K562 (cell line): ENCODE measurements at regions not wholly inside any gene's neighbourhood (a gene's known extent, or its start where the extent isn't known, plus 50 kb on each side); places are given as distances from the start of the nearest gene placed in this dataset.

Source experiments
- ATAC-seq: fragments of 200-7000 bp; cut with Tn5 transposase; 3 replicates; pipeline ENCODE4 v1.9.1; 2020; ENCODE audit warnings: moderate library complexity
- BruUV-seq: library from RNA; stranded (reverse); fragments of 400-500 nt; replicated peaks from 2 replicates; lab custom pipeline; 2021; lab: Mats Ljungman, UMichigan
- CTCF ChIA-PET: fragments of 300-600 bp; formaldehyde crosslinking; extraction: SDS; loops from one replicate; lab custom pipeline; 2021; ENCODE audit warnings: low intra/inter-chr PET ratio; lab: Yijun Ruan, JAX
- POLR2A ChIA-PET: fragments of 300-600, 350-650 bp; sonication (Branson Sonifier 250); formaldehyde crosslinking; extraction: SDS; loops from one replicate; lab custom pipeline; 2021; ENCODE audit warnings: antibody characterized with exemption, inconsistent platforms; lab: Yijun Ruan, JAX
- DNase-seq, 4 experiments: peaks; one replicate each; pipeline versions ENCODE4 v3.0.0 to v3.0.0-alpha.2; 2011 to 2018; ENCODE audit warnings: low spot score in 3 of 4, mixed read lengths in 3 of 4; ENCODE audit errors: extremely low read depth in 1 of 4
- FAIRE-seq: peaks from 2 replicates; lab custom pipeline; 2011; peaks lifted over from hg19 to GRCh38; lab: Jason Lieb, UNC
- H2AFZ ChIP-seq: 2 replicates; pipeline ENCODE4 v1.6.0; 2011; ENCODE audit warnings: low read depth, low read length, control low read depth, inconsistent platforms
- H3K27ac ChIP-seq: fragments of 200-600 bp; 3 replicates; pipeline ENCODE4 v1.8.0; 2011; ENCODE audit warnings: low read depth, mild to moderate bottlenecking, control low read depth, inconsistent platforms, low read length, moderate library complexity, mixed read lengths; ENCODE audit errors: extremely low read depth
- H3K27me3 ChIP-seq, 2 experiments: fragments of 300-600 bp in 1 of 2; 2 replicates in 1 of 2; 3 replicates in 1 of 2; pipeline versions ENCODE4 v1.6.0 to v1.8.0; 2011; ENCODE audit warnings: inconsistent platforms in 2 of 2, low read length in 2 of 2, mild to moderate bottlenecking in 1 of 2, mixed read lengths in 1 of 2, moderate library complexity in 1 of 2; ENCODE audit not compliant: control insufficient read depth in 2 of 2, insufficient read depth in 2 of 2
- H3K36me3 ChIP-seq: fragments of 300-600 bp; 3 replicates; pipeline ENCODE4 v1.8.0; 2011; ENCODE audit warnings: mild to moderate bottlenecking, low read length, inconsistent platforms; ENCODE audit not compliant: control insufficient read depth, insufficient read depth
- H3K4me1 ChIP-seq, 2 experiments: fragments of 200-600 bp in 1 of 2; replicated peaks in 1 of 2; 2 replicates in 1 of 2; 3 replicates in 1 of 2; pipeline versions ENCODE4 v1.5.1 to v1.8.0; 2011; ENCODE audit warnings: inconsistent platforms in 2 of 2, low read length in 2 of 2, mild to moderate bottlenecking in 1 of 2, mixed read lengths in 1 of 2, moderate library complexity in 1 of 2; ENCODE audit not compliant: control insufficient read depth in 2 of 2, insufficient read depth in 2 of 2
- H3K4me2 ChIP-seq: 2 replicates; pipeline ENCODE4 v1.6.1; 2011; ENCODE audit warnings: low read length, control low read depth, inconsistent platforms, mixed read lengths; ENCODE audit not compliant: insufficient read depth
- H3K4me3 ChIP-seq: fragments of 200-600 bp; sonication (generic), shearing (Covaris generic); 2 replicates; pipeline ENCODE4 v1.5.1; 2016; ENCODE audit warnings: control low read depth, inconsistent platforms
- H3K79me2 ChIP-seq: fragments of 200-600 bp; 3 replicates; pipeline ENCODE4 v1.8.0; 2011; ENCODE audit warnings: low read length, inconsistent platforms; ENCODE audit not compliant: control insufficient read depth, insufficient read depth
- H3K9ac ChIP-seq, 2 experiments: 2 replicates each; pipeline versions ENCODE4 v1.6.0 to v1.6.1; 2011; ENCODE audit warnings: low read depth in 2 of 2, low read length in 2 of 2, control low read depth in 1 of 2, inconsistent platforms in 1 of 2, mild to moderate bottlenecking in 1 of 2, mixed read lengths in 1 of 2; ENCODE audit not compliant: insufficient read depth in 1 of 2
- H3K9me1 ChIP-seq: one replicate; pipeline ENCODE4 v1.6.0; 2011; ENCODE audit warnings: inconsistent platforms, mild to moderate bottlenecking, low read length, moderate library complexity; ENCODE audit not compliant: control insufficient read depth, insufficient read depth
- H3K9me3 ChIP-seq: replicated peaks from 2 replicates; pipeline ENCODE4 v1.5.1; 2011; ENCODE audit warnings: low read depth, low read length, inconsistent platforms; ENCODE audit not compliant: control insufficient read depth, insufficient read depth
- H4K20me1 ChIP-seq: replicated peaks from 2 replicates; pipeline ENCODE4 v1.6.1; 2011; ENCODE audit warnings: low read length, inconsistent platforms, mixed read lengths; ENCODE audit not compliant: control insufficient read depth, insufficient read depth
- CBFB ChIP-seq: sonication (generic); formaldehyde crosslinking; IDR thresholded peaks from 2 replicates; pipeline ENCODE4 v1.4.0; 2020; ENCODE audit warnings: mild to moderate bottlenecking, missing genetic modification reagents
- CHD4 ChIP-seq: fragments of 200-600 bp; sonication (generic); IDR thresholded peaks from 3 replicates; pipeline ENCODE4 v1.6.1; 2012; ENCODE audit warnings: low read depth, mild to moderate bottlenecking, mixed read lengths, low read length, inconsistent platforms; ENCODE audit not compliant: insufficient read depth, insufficient replicate concordance, poor library complexity, severe bottlenecking
- HDAC2 ChIP-seq: fragments of 450-650 bp; IDR thresholded peaks from 2 replicates; pipeline ENCODE4 v1.6.1; 2016; ENCODE audit warnings: mild to moderate bottlenecking
- MTA1 ChIP-seq: fragments of 450-650 bp; IDR thresholded peaks from 2 replicates; pipeline ENCODE4 v1.6.1; 2017; ENCODE audit warnings: borderline replicate concordance
- NRF1 ChIP-seq, 2 experiments: fragments of 450-650 bp; IDR thresholded peaks in 1 of 2; conservative IDR thresholded peaks in 1 of 2; 2 replicates each; pipeline ENCODE4 v1.6.1; 2014; ENCODE audit warnings: mild to moderate bottlenecking in 2 of 2
- OTX1 ChIP-seq: fragments of 450-650 bp; formaldehyde crosslinking; IDR thresholded peaks from 2 replicates; pipeline ENCODE4 v1.4.0; 2022; ENCODE audit warnings: mild to moderate bottlenecking
- TFE3 ChIP-seq: fragments of 450-650 bp; formaldehyde crosslinking; IDR thresholded peaks from 2 replicates; pipeline ENCODE4 v1.4.0; 2020; ENCODE audit warnings: mild to moderate bottlenecking, mixed read lengths
- U2AF1 ChIP-seq: fragments of 200-400 bp; formaldehyde crosslinking; optimal IDR thresholded peaks from 2 replicates; pipeline ENCODE3; 2017; ENCODE audit warnings: mild to moderate bottlenecking, low read depth, low read length, moderate library complexity
- ZEB2 ChIP-seq: fragments of 450-650 bp; IDR thresholded peaks from 2 replicates; pipeline ENCODE4 v1.6.1; 2016
- ZNF134 ChIP-seq: fragments of 250-450 bp; sonication (Bioruptor Pico); conservative IDR thresholded peaks from 2 replicates; pipeline ENCODE4 v1.4.0; 2020
- ZNF347 ChIP-seq: fragments of 450-650 bp; formaldehyde crosslinking; IDR thresholded peaks from 2 replicates; pipeline ENCODE4 v1.4.0; 2020; ENCODE audit warnings: low read depth, mild to moderate bottlenecking, moderate library complexity
- WGBS: fragments of 100-300 bp; shearing (Covaris generic); methylation state at CpG from one replicate; pipeline ENCODE4 v1.1.6; 2016; ENCODE audit warnings: low coverage, mixed read lengths; ENCODE audit not compliant: insufficient coverage; ENCODE audit errors: missing lambda C conversion rate; 5-methylcytosine and 5-hydroxymethylcytosine counted together
- in situ Hi-C: fragments of 300-500 bp; cut with MboI; formaldehyde crosslinking; loops from 4 replicates; pipeline ENCODE4 v1.15.0; 2018; ENCODE audit warnings: inconsistent platforms, mixed read lengths
- intact Hi-C: fragments of 100-400 bp; cut with micrococcal nuclease; formaldehyde crosslinking; loops from 2 replicates; pipeline ENCODE4 v1.14.2; 2022
- TF ChIP-seq, protein P1 (sequence below): IDR thresholded peaks from 2 replicates; pipeline ENCODE4 v1.6.1; 2011; ENCODE audit not compliant: insufficient read length; ENCODE audit errors: extremely low read depth

- CTCF ChIA-PET = no interaction called here
These were observed 281.0 kb downstream of the ALG10 start for GRCh38 chr12:34303091-34303870.

More at GRCh38 chr12:34303091-34303870, 281.0 kb downstream of the ALG10 start:
- intact Hi-C loops (no loop called here), in situ Hi-C loops (no loop called here)
- no peak for ATAC-seq
- no peaks in the 10 kb centered on the region for H3K9me3 ChIP-seq
- no peaks in the 10 kb centered on the region for H3K79me2 ChIP-seq
- no TSS peak for BruUV-seq
- no peak overlapping the region for H3K4me2 ChIP-seq
- DNase-seq = no peak
- H3K27me3 ChIP-seq = peaks cover 9 to 72% of the 10 kb centered on the region in 2 experiments; a peak in 4 of 5 replicates
- H3K27ac ChIP-seq = no peak overlapping the region
- H2AFZ ChIP-seq = no peak overlapping the region
- no peaks in the 10 kb centered on the region for H4K20me1 ChIP-seq
- WGBS = under 1% methylated on average over 23 of the region's 24 CpGs
- H3K4me3 ChIP-seq = no peak overlapping the region
- H3K36me3 ChIP-seq = no peaks in the 10 kb centered on the region
- POLR2A ChIA-PET = no interaction called here
- no peaks in the 10 kb centered on the region for H3K9me1 ChIP-seq
- no peak overlapping the region for H3K9ac ChIP-seq
- no peak for FAIRE-seq
- no peak for TF ChIP-seq HDAC2
- no peak for TF ChIP-seq CBFB (CRISPR knock-in tag)
- TF ChIP-seq ZNF347 (CRISPR knock-in tag) = no peak
- TF ChIP-seq CHD4 = no peak
- TF ChIP-seq TFE3 (CRISPR knock-in tag) = no peak
- no peak for TF ChIP-seq ZEB2
- no peak for TF ChIP-seq OTX1 (CRISPR knock-in tag)
- no peak for TF ChIP-seq NRF1 (conservative IDR thresholded peaks at IDR 0.05 in 1 of 2, IDR thresholded peaks at IDR 0.05 in 1 of 2)
- TF ChIP-seq, protein P1, sequence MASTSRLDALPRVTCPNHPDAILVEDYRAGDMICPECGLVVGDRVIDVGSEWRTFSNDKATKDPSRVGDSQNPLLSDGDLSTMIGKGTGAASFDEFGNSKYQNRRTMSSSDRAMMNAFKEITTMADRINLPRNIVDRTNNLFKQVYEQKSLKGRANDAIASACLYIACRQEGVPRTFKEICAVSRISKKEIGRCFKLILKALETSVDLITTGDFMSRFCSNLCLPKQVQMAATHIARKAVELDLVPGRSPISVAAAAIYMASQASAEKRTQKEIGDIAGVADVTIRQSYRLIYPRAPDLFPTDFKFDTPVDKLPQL = no peak
- TF ChIP-seq ZNF134 (CRISPR knock-in tag) = no peak
- TF ChIP-seq U2AF1 = no peak
- no peak for TF ChIP-seq MTA1
- no peaks in the 10 kb centered on the region; a peak in 1 of 5 replicates for H3K4me1 ChIP-seq
